ENCODE measurements at regions not wholly inside any gene's neighbourhood (a gene's known extent, or its start where the extent isn't known, plus 50 kb on each side); places are given as distances from the start of the nearest gene placed in this dataset.

- no peak for TF ChIP-seq JUND (IDR thresholded peaks at IDR 0.05)
- TF ChIP-seq RAD21 (IDR thresholded peaks at IDR 0.05; ENCODE audit: low read length) = no peak
- TF ChIP-seq CTCF (IDR thresholded peaks at IDR 0.05) = no peak
- TF ChIP-seq TEAD4 (IDR thresholded peaks at IDR 0.05; ENCODE audit: borderline replicate concordance, insufficient read depth) = no peak
- no peak for TF ChIP-seq SMC3 (IDR thresholded peaks at IDR 0.05; ENCODE audit: low read depth, low read length)
- no peak for TF ChIP-seq TAF1 (IDR thresholded peaks at IDR 0.05; ENCODE audit: borderline replicate concordance, low read depth, low read length)
- no peak for TF ChIP-seq FOXM1 (IDR thresholded peaks at IDR 0.05; ENCODE audit: low read depth)
- no peak for TF ChIP-seq CHD2 (IDR thresholded peaks at IDR 0.05; ENCODE audit: low read length, partially characterized antibody)
- TF ChIP-seq POLR2AphosphoS5 (IDR thresholded peaks at IDR 0.05; ENCODE audit: low read depth, low read length) = no peak
- no peak for TF ChIP-seq GATA2 (CRISPR knock-in tag; IDR thresholded peaks at IDR 0.05)
- TF ChIP-seq USF2 (IDR thresholded peaks at IDR 0.05; ENCODE audit: borderline replicate concordance, low read depth, low read length) = no peak
Observed at GRCh38 chr6:125392682-125393081, 90.9 kb upstream of the HDDC2 start.
